ENCODE measurements at regions not wholly inside any gene's neighbourhood (a gene's known extent, or its start where the extent isn't known, plus 50 kb on each side); places are given as distances from the start of the nearest gene placed in this dataset.
A peak's percentile ranks its signal among the peaks of the same experiment; 100 is the strongest.

- H2AFZ ChIP-seq (ENCODE audit: low read length), result no peak overlapping the region
- H4K20me1 ChIP-seq (ENCODE audit: insufficient read depth, low read length), result no peaks in the 10 kb centered on the region
- no peaks in the 10 kb centered on the region for H3K79me2 ChIP-seq (ENCODE audit: insufficient read depth, low read length)
- H3K27ac ChIP-seq (ENCODE audit: extremely low read length, insufficient read depth, low read length), result no peak overlapping the region
- no peaks in the 10 kb centered on the region for H3K9me3 ChIP-seq (ENCODE audit: low read length)
- TF ChIP-seq HNRNPK (IDR thresholded peaks at IDR 0.05; ENCODE audit: low read depth, low read length, poor library complexity, severe bottlenecking) (peak; percentile 92), POLR2A (IDR thresholded peaks at IDR 0.05; ENCODE audit: insufficient read depth in 1 of 2, low read depth in 2 of 2, low read length in 2 of 2) (no peak)
- H3K9ac ChIP-seq (ENCODE audit: insufficient read depth, low read depth, low read length), result no peak overlapping the region
- DNase-seq (ENCODE audit: low spot score) (no peak), FAIRE-seq (no peak), ATAC-seq (no peak)
- no peak overlapping the region for H3K4me3 ChIP-seq (replicated peaks in 1 of 3; ENCODE audit: insufficient read depth in 1 of 3, low read depth in 2 of 3, low read length in 3 of 3)
- H3K4me1 ChIP-seq (ENCODE audit: insufficient read depth, low read length), result no peaks in the 10 kb centered on the region
- H3K27me3 ChIP-seq (ENCODE audit: control insufficient read depth in 1 of 2, insufficient read depth in 2 of 2, low read length in 2 of 2), result no peaks in the 10 kb centered on the region
- no TSS peak for BruUV-seq (replicated peaks)
- ChIA-PET POLR2A (no interaction called here), CTCF (ENCODE audit: low intra/inter-chr PET ratio, low total read pairs) (no interaction called here)
- H3K36me3 ChIP-seq (replicated peaks in 1 of 2; ENCODE audit: control insufficient read depth in 1 of 2, insufficient read depth in 2 of 2, low read length in 2 of 2), result no peaks in the 10 kb centered on the region
- H3K4me2 ChIP-seq (ENCODE audit: low read depth, low read length), result no peak overlapping the region
- 19% methylated on average over 5 of the region's 5 CpGs for whole genome bisulfite sequencing (ENCODE audit: low lambda C conversion rate)
- intact Hi-C loops (cut with micrococcal nuclease; ENCODE audit: unreplicated experiment) (no loop called here), in situ Hi-C loops (cut with HindIII; ENCODE audit: extremely low pct_ligation_motif_present, low pct_unique_long_range_greater_than_20kb) (no loop called here)
Observed at GRCh38 chr3:23094412-23094811, 108.7 kb upstream of the UBE2E2 start.

- ChIA-PET CTCF (ENCODE audit: low intra/inter-chr PET ratio, low total read pairs) (no interaction called here), POLR2A (no interaction called here)
- intact Hi-C loops (cut with micrococcal nuclease; ENCODE audit: unreplicated experiment), result no loop called here
- H3K4me2 ChIP-seq (ENCODE audit: low read depth, low read length), result no peak overlapping the region
- no peaks in the 10 kb centered on the region for H3K36me3 ChIP-seq (replicated peaks in 1 of 2; ENCODE audit: control insufficient read depth in 1 of 2, insufficient read depth in 2 of 2, low read length in 2 of 2)
- FAIRE-seq (no peak), DNase-seq (ENCODE audit: low spot score) (peak; percentile 28), ATAC-seq (no peak)
- H3K9me3 ChIP-seq (ENCODE audit: low read length), result no peaks in the 10 kb centered on the region
- no peak overlapping the region for H3K9ac ChIP-seq (ENCODE audit: insufficient read depth, low read depth, low read length)
- H3K4me3 ChIP-seq (replicated peaks in 1 of 3; ENCODE audit: insufficient read depth in 1 of 3, low read depth in 2 of 3, low read length in 3 of 3), result no peak overlapping the region
- H3K27ac ChIP-seq (ENCODE audit: extremely low read length, insufficient read depth, low read length), result no peak overlapping the region
- H4K20me1 ChIP-seq (ENCODE audit: insufficient read depth, low read length), result no peaks in the 10 kb centered on the region
- no peaks in the 10 kb centered on the region for H3K27me3 ChIP-seq (ENCODE audit: control insufficient read depth in 1 of 2, insufficient read depth in 2 of 2, low read length in 2 of 2)
- in situ Hi-C loops (cut with HindIII; ENCODE audit: extremely low pct_ligation_motif_present, low pct_unique_long_range_greater_than_20kb), result no loop called here
- BruUV-seq (replicated peaks), result no TSS peak
- TF ChIP-seq CHD4 (IDR thresholded peaks at IDR 0.05; ENCODE audit: borderline replicate concordance, low read length), result no peak
- TF ChIP-seq JUND (CRISPR knock-in tag; IDR thresholded peaks at IDR 0.05), result 0 out of 2 replicates have a peak, but pooled peaks have one; percentile 41
- TF ChIP-seq FOSL1 (CRISPR knock-in tag; IDR thresholded peaks at IDR 0.05; ENCODE audit: borderline replicate concordance), result peak; percentile 59; the same call in 1 of the 2 replicates
- TF ChIP-seq FOSL2 (CRISPR knock-in tag; IDR thresholded peaks at IDR 0.05), result peak; percentile 68
- TF ChIP-seq MXI1 (IDR thresholded peaks at IDR 0.05; ENCODE audit: borderline replicate concordance, low read depth, low read length), result no peak
- TF ChIP-seq ELF4 (CRISPR knock-in tag; IDR thresholded peaks at IDR 0.05; ENCODE audit: borderline replicate concordance), result no peak
- TF ChIP-seq FOXA3 (CRISPR knock-in tag; IDR thresholded peaks at IDR 0.05), result peak; percentile 69
- TF ChIP-seq SMAD1 (CRISPR knock-in tag; IDR thresholded peaks at IDR 0.05; ENCODE audit: borderline replicate concordance, low read depth), result no peak
- no peak for TF ChIP-seq FOXA1 (IDR thresholded peaks at IDR 0.05)
- peak; percentile 63; the same call in 1 of the 2 replicates for TF ChIP-seq FOXA1 (CRISPR knock-in tag; IDR thresholded peaks at IDR 0.05)
- no peak overlapping the region for H2AFZ ChIP-seq (ENCODE audit: low read length)
- H3K4me1 ChIP-seq (ENCODE audit: insufficient read depth, low read length), result no peaks in the 10 kb centered on the region
- 28% methylated on average over 4 of the region's 4 CpGs for WGBS (ENCODE audit: low lambda C conversion rate)
- H3K79me2 ChIP-seq (ENCODE audit: insufficient read depth, low read length), result no peaks in the 10 kb centered on the region
Observed at GRCh38 chr3:23094890-23095462, 108.2 kb upstream of the UBE2E2 start.

All from HepG2 (cell line).